ENCODE measurements at regions not wholly inside any gene's neighbourhood (a gene's known extent, or its start where the extent isn't known, plus 50 kb on each side); places are given as distances from the start of the nearest gene placed in this dataset.

- Histone ChIP-seq H3K9me3 (peaks cover 0 to 6% (median 0%) of the 10 kb centered on the region in 8 donors), H3K27me3 (replicated peaks in 1 of 7) (no peaks in the 10 kb centered on the region), H3K4me3 (no peak overlapping the region), H3K4me1 (no peaks in the 10 kb centered on the region), H3K36me3 (no peaks in the 10 kb centered on the region), H3K27ac (no peak overlapping the region)
- intact Hi-C loops (cut with DNase I; ENCODE audit: low total_unique reads), result no loop called here
- DNase-seq, result no peak
- 81 to 94% (median 93%) methylated on average over 1 of the region's 1 CpG for WGBS, 5 donors
- TF ChIP-seq POLR2A (IDR thresholded peaks at IDR 0.05) (no peak), CTCF (IDR thresholded peaks at IDR 0.05 in 8 of 11, conservative IDR thresholded peaks at IDR 0.05 in 3 of 11) (no peak), POLR2AphosphoS5 (IDR thresholded peaks at IDR 0.05) (no peak)
These were observed 305.1 kb upstream of the SGCD start for GRCh38 chr5:156021866-156022265.

GRCh38 chr5:156025656-156026055, 301.3 kb upstream of the SGCD start:
- peaks cover 0 to 6% (median 0%) of the 10 kb centered on the region in 8 donors for H3K9me3 ChIP-seq
- H3K4me3 ChIP-seq, result no peak overlapping the region
- no peaks in the 10 kb centered on the region for H3K4me1 ChIP-seq
- intact Hi-C loops (cut with DNase I; ENCODE audit: low total_unique reads), result no loop called here
- no peak overlapping the region for H3K27ac ChIP-seq
- no peaks in the 10 kb centered on the region for H3K27me3 ChIP-seq (replicated peaks in 1 of 7)
- H3K36me3 ChIP-seq, result no peaks in the 10 kb centered on the region
- DNase-seq, result no peak
- WGBS, 5 donors, result 60 to 83% (median 64%) methylated on average over 1 of the region's 1 CpG
- TF ChIP-seq POLR2AphosphoS5 (IDR thresholded peaks at IDR 0.05) (no peak), CTCF (IDR thresholded peaks at IDR 0.05 in 8 of 11, conservative IDR thresholded peaks at IDR 0.05 in 3 of 11) (no peak), POLR2A (IDR thresholded peaks at IDR 0.05) (no peak)

GRCh38 chr5:156031181-156031580, 295.8 kb upstream of the SGCD start:
- no peak overlapping the region for H3K4me3 ChIP-seq
- peaks cover 0 to 6% (median 0%) of the 10 kb centered on the region in 8 donors for H3K9me3 ChIP-seq
- no peak overlapping the region for H3K27ac ChIP-seq
- no peaks in the 10 kb centered on the region for H3K27me3 ChIP-seq (replicated peaks in 1 of 7)
- H3K4me1 ChIP-seq, result no peaks in the 10 kb centered on the region
- no peak for DNase-seq
- intact Hi-C loops (cut with DNase I; ENCODE audit: low total_unique reads), result no loop called here
- H3K36me3 ChIP-seq, result no peaks in the 10 kb centered on the region
- no peak for TF ChIP-seq POLR2AphosphoS5 (IDR thresholded peaks at IDR 0.05)
- TF ChIP-seq CTCF (IDR thresholded peaks at IDR 0.05 in 8 of 11, conservative IDR thresholded peaks at IDR 0.05 in 3 of 11), result no peak
- TF ChIP-seq POLR2A (IDR thresholded peaks at IDR 0.05), result no peak
- 53 to 82% (median 72%) methylated on average over 1 of the region's 1 CpG for WGBS, 5 donors

- Histone ChIP-seq H3K9me3 (no peaks in the 10 kb centered on the region), H3K36me3 (no peaks in the 10 kb centered on the region), H3K4me1 (no peaks in the 10 kb centered on the region), H3K27ac (no peak overlapping the region), H3K4me3 (no peak overlapping the region), H3K27me3 (replicated peaks in 1 of 7) (no peaks in the 10 kb centered on the region)
- intact Hi-C loops (cut with DNase I; ENCODE audit: low total_unique reads), result no loop called here
- TF ChIP-seq POLR2A (IDR thresholded peaks at IDR 0.05) (no peak), POLR2AphosphoS5 (IDR thresholded peaks at IDR 0.05) (no peak), CTCF (IDR thresholded peaks at IDR 0.05 in 8 of 11, conservative IDR thresholded peaks at IDR 0.05 in 3 of 11) (no peak)
- DNase-seq, result no peak
These were observed 290.3 kb upstream of the SGCD start for GRCh38 chr5:156036640-156037039.

Data from spleen (tissue), 11 donors.